ENCODE measurements at regions not wholly inside any gene's neighbourhood (a gene's known extent, or its start where the extent isn't known, plus 50 kb on each side); places are given as distances from the start of the nearest gene placed in this dataset.
"Not testable (repeated sequence)": the region's sequence is repeated elsewhere in the genome, so short reads cannot be mapped to it uniquely, and the experiment has no call there.

DNA sequence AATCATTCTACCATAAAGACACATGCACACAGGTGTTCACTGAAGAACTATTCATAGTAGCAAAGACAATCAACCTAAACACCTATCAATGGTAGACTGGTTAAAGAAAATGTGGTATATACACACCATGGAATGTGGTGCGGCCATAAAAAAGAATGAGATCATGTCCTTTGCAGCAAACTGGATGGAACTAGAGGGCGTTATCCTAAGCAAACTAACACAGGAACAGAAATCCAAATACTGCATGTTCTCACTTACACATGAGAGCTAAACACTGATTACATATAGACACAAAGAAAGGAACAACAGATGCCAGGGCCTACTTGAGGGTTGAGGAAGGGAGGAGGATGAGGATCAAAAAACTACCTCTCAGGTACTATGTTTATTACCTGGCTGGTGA, 103.8 kb downstream of the DRD1 start:
- Histone ChIP-seq H3K4me1 (peaks cover 0 to 11% (median 10%) of the 10 kb centered on the region in 3 donors), H3K36me3 (no peaks in the 10 kb centered on the region), H3K9me3 (no peaks in the 10 kb centered on the region), H3K27ac (no peak overlapping the region), H3K27me3 (no peaks in the 10 kb centered on the region), H3K4me3 (no peak overlapping the region)
- 83 to 91% methylated on average over 2 of the region's 2 CpGs for WGBS, 2 donors
- no peak for TF ChIP-seq POLR2A (IDR thresholded peaks at IDR 0.05)
- TF ChIP-seq, protein P1, sequence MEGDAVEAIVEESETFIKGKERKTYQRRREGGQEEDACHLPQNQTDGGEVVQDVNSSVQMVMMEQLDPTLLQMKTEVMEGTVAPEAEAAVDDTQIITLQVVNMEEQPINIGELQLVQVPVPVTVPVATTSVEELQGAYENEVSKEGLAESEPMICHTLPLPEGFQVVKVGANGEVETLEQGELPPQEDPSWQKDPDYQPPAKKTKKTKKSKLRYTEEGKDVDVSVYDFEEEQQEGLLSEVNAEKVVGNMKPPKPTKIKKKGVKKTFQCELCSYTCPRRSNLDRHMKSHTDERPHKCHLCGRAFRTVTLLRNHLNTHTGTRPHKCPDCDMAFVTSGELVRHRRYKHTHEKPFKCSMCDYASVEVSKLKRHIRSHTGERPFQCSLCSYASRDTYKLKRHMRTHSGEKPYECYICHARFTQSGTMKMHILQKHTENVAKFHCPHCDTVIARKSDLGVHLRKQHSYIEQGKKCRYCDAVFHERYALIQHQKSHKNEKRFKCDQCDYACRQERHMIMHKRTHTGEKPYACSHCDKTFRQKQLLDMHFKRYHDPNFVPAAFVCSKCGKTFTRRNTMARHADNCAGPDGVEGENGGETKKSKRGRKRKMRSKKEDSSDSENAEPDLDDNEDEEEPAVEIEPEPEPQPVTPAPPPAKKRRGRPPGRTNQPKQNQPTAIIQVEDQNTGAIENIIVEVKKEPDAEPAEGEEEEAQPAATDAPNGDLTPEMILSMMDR (IDR thresholded peaks at IDR 0.05): no peak
- DNase-seq: no peak
- intact Hi-C loops (cut with DNase I): no loop called here

DNA sequence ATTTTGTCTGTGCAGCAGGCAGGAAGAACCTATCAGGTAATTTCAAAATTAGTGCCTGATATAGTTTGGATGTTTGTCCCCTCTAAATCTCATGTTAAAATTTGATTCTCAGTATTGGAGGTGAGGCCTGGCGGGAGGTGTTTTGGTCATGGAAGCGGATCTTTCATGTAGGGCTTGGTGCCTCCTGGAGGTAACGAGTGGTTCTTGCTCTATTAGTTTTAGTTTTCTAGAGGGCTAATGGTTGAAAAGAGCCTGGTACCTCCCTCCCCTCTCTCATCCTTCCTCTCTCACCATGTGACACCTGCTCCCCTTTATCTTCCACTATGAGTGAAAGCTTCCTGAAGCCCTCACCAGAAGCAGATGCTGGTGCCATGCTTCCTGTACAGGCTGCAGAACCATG, 106.3 kb downstream of the DRD1 start:
- TF ChIP-seq, protein P1 (IDR thresholded peaks at IDR 0.05): no peak
- no peak for TF ChIP-seq POLR2A (IDR thresholded peaks at IDR 0.05)
- Histone ChIP-seq H3K4me3 (no peak overlapping the region), H3K36me3 (no peaks in the 10 kb centered on the region), H3K27me3 (no peaks in the 10 kb centered on the region), H3K27ac (no peak overlapping the region), H3K9me3 (no peaks in the 10 kb centered on the region), H3K4me1 (no peaks in the 10 kb centered on the region)
- intact Hi-C loops (cut with DNase I): no loop called here
- 88 to 95% methylated on average over 3 of the region's 3 CpGs for WGBS, 2 donors
- no peak for DNase-seq

GRCh38 chr5:175336781-175337180, 107.2 kb downstream of the DRD1 start:
- H3K9me3 ChIP-seq: no peaks in the 10 kb centered on the region
- H3K4me1 ChIP-seq: no peaks in the 10 kb centered on the region
- DNase-seq: no peak
- no peak for TF ChIP-seq POLR2A (IDR thresholded peaks at IDR 0.05)
- TF ChIP-seq, protein P1 (IDR thresholded peaks at IDR 0.05): no peak
- no peaks in the 10 kb centered on the region for H3K27me3 ChIP-seq
- H3K4me3 ChIP-seq: no peak overlapping the region
- no peaks in the 10 kb centered on the region for H3K36me3 ChIP-seq
- H3K27ac ChIP-seq: no peak overlapping the region
- intact Hi-C loops (cut with DNase I): no loop called here
- WGBS, 2 donors: 18 to 21% methylated on average over 2 of the region's 2 CpGs

DNA sequence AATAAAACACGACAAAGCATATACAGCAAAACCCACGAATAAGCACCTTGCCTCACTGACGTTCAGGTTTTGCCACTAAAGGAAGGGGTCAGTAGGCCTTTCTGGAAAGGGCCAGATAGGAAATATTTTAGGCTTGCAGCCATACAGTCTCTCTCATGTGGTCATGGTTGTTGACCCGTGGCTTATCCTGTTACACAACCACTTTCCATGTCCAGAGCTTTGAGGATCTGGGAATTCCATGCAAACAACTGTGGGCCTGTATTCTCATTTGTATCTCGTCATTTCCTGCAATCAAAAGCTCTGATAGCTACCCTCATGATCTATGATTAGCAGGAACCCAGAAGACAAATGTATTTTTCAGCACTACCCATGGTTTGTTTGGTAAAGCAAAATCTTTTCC, 108.3 kb downstream of the DRD1 start:
- 55 to 81% methylated on average over 5 of the region's 5 CpGs for WGBS, 2 donors
- no peaks in the 10 kb centered on the region for H3K4me1 ChIP-seq
- intact Hi-C loops (cut with DNase I): no loop called here
- H3K4me3 ChIP-seq: no peak overlapping the region
- H3K9me3 ChIP-seq: no peaks in the 10 kb centered on the region
- no peak for TF ChIP-seq POLR2A (IDR thresholded peaks at IDR 0.05)
- TF ChIP-seq, protein P1 (IDR thresholded peaks at IDR 0.05): no peak
- no peaks in the 10 kb centered on the region for H3K36me3 ChIP-seq
- no peaks in the 10 kb centered on the region for H3K27me3 ChIP-seq
- H3K27ac ChIP-seq: no peak overlapping the region
- DNase-seq: no peak

- H3K4me1 ChIP-seq; DNase-seq; H3K27me3 ChIP-seq; H3K9me3 ChIP-seq; H3K4me3 ChIP-seq; intact Hi-C loops (cut with DNase I); H3K27ac ChIP-seq; H3K36me3 ChIP-seq: not testable (repeated sequence)
- WGBS, 2 donors: 48 to 64% methylated on average over 14 of the region's 14 CpGs
Observed at GRCh38 chr5:175331173-175332036, 112.6 kb downstream of the DRD1 start.

Measured in esophagus squamous epithelium (tissue), 5 donors.